ENCODE measurements at regions not wholly inside any gene's neighbourhood (a gene's known extent, or its start where the extent isn't known, plus 50 kb on each side); places are given as distances from the start of the nearest gene placed in this dataset.

GRCh38 chrX:109312757-109313156, 169.1 kb downstream of the GUCY2F start:
- Histone ChIP-seq H3K9me3 (no peaks in the 10 kb centered on the region), H3K36me3 (no peaks in the 10 kb centered on the region), H3K4me1 (no peaks in the 10 kb centered on the region), H3K4me3 (no peak overlapping the region), H3K27me3 (no peaks in the 10 kb centered on the region), H3K27ac (no peak overlapping the region)
- no peak for DNase-seq (ENCODE audit: low spot score)
- no peak for TF ChIP-seq CTCF (IDR thresholded peaks at IDR 0.05)

GRCh38 chrX:109310031-109310430, 171.9 kb downstream of the GUCY2F start:
- Histone ChIP-seq H3K27me3 (peaks cover 0 to 1% of the 10 kb centered on the region in 2 donors), H3K4me3 (no peak overlapping the region), H3K27ac (no peak overlapping the region), H3K4me1 (no peaks in the 10 kb centered on the region), H3K9me3 (no peaks in the 10 kb centered on the region), H3K36me3 (no peaks in the 10 kb centered on the region)
- no peak for DNase-seq (ENCODE audit: low spot score)
- no peak for TF ChIP-seq CTCF (IDR thresholded peaks at IDR 0.05)

- H3K27me3 ChIP-seq: peaks cover 0 to 4% of the 10 kb centered on the region in 2 donors
- no peak for DNase-seq (ENCODE audit: low spot score)
- TF ChIP-seq CTCF (IDR thresholded peaks at IDR 0.05): no peak
- H3K36me3 ChIP-seq: no peaks in the 10 kb centered on the region
- H3K9me3 ChIP-seq: no peaks in the 10 kb centered on the region
- H3K4me1 ChIP-seq: no peaks in the 10 kb centered on the region
- no peak overlapping the region for H3K4me3 ChIP-seq
- H3K27ac ChIP-seq: no peak overlapping the region
These were observed 180.7 kb downstream of the GUCY2F start for GRCh38 chrX:109301177-109301576.

GRCh38 chrX:109300415-109300814, 181.5 kb downstream of the GUCY2F start:
- no peak for TF ChIP-seq CTCF (IDR thresholded peaks at IDR 0.05)
- H3K9me3 ChIP-seq: no peaks in the 10 kb centered on the region

GRCh38 chrX:109299091-109299490, 182.8 kb downstream of the GUCY2F start:
- no peak for DNase-seq (ENCODE audit: low spot score)
- Histone ChIP-seq H3K9me3 (no peaks in the 10 kb centered on the region), H3K27ac (no peak overlapping the region), H3K27me3 (no peaks in the 10 kb centered on the region), H3K4me3 (no peak overlapping the region), H3K36me3 (no peaks in the 10 kb centered on the region), H3K4me1 (no peaks in the 10 kb centered on the region)
- no peak for TF ChIP-seq CTCF (IDR thresholded peaks at IDR 0.05)

More at GRCh38 chrX:109300415-109300814, 181.5 kb downstream of the GUCY2F start:
- DNase-seq (ENCODE audit: low spot score): no peak
- Histone ChIP-seq H3K27ac (no peak overlapping the region), H3K27me3 (peaks cover 0 to 4% of the 10 kb centered on the region in 2 donors), H3K4me3 (no peak overlapping the region), H3K4me1 (no peaks in the 10 kb centered on the region), H3K36me3 (no peaks in the 10 kb centered on the region)

GRCh38 chrX:109294097-109294814, 187.6 kb downstream of the GUCY2F start:
- Histone ChIP-seq H3K4me3 (no peak overlapping the region), H3K9me3 (peaks cover 0 to 9% of the 10 kb centered on the region in 2 donors), H3K27me3 (no peaks in the 10 kb centered on the region), H3K36me3 (no peaks in the 10 kb centered on the region), H3K27ac (no peak overlapping the region), H3K4me1 (no peaks in the 10 kb centered on the region)
- DNase-seq (ENCODE audit: low spot score): no peak
- no peak for TF ChIP-seq CTCF (IDR thresholded peaks at IDR 0.05)

All from right atrium auricular region (tissue), 2 donors.